Calu3 (cell line): ENCODE measurements at regions not wholly inside any gene's neighbourhood (a gene's known extent, or its start where the extent isn't known, plus 50 kb on each side); places are given as distances from the start of the nearest gene placed in this dataset.

Experiments
- BruUV-seq: library from RNA; stranded (reverse); fragments of 400-500 nt; replicated peaks from 2 replicates; lab custom pipeline; 2021; lab: Mats Ljungman, UMichigan
- CTCF ChIA-PET: fragments of 300-600 bp; sonication (Branson Sonifier 250); formaldehyde crosslinking; loops from one replicate; lab custom pipeline; 2022; ENCODE audit warnings: antibody characterized with exemption; lab: Charles Lee
- DNase-seq: peaks from one replicate; pipeline ENCODE4 v3.0.0; 2022
- H3K27ac Mint-ChIP-seq: one replicate; pipeline ENCODE4 v1.8.0; 2022; ENCODE audit warnings: mixed read lengths; ENCODE audit not compliant: unreplicated experiment
- H3K27me3 Mint-ChIP-seq: one replicate; pipeline ENCODE4 v1.8.0; 2022; ENCODE audit warnings: mixed read lengths; ENCODE audit not compliant: unreplicated experiment
- H3K36me3 Mint-ChIP-seq: one replicate; pipeline ENCODE4 v1.8.0; 2022; ENCODE audit warnings: mild to moderate bottlenecking, moderate library complexity, mixed read lengths; ENCODE audit not compliant: insufficient read depth, unreplicated experiment
- H3K4me1 Mint-ChIP-seq: one replicate; pipeline ENCODE4 v1.8.0; 2022; ENCODE audit warnings: mild to moderate bottlenecking, low read depth, mixed read lengths; ENCODE audit not compliant: unreplicated experiment
- H3K4me3 Mint-ChIP-seq: one replicate; pipeline ENCODE4 v1.8.0; 2022; ENCODE audit warnings: mild to moderate bottlenecking, low read depth, moderate library complexity, mixed read lengths; ENCODE audit not compliant: unreplicated experiment
- H3K9me3 Mint-ChIP-seq: one replicate; pipeline ENCODE4 v1.8.0; 2022; ENCODE audit warnings: low read depth, mixed read lengths; ENCODE audit not compliant: unreplicated experiment
- CTCF ChIP-seq: fragments of 200-600 bp; IDR thresholded peaks from one replicate; pipeline ENCODE4 v1.8.0; 2022; ENCODE audit warnings: antibody characterized with exemption; ENCODE audit not compliant: unreplicated experiment
- intact Hi-C: fragments of 100-400 bp; cut with micrococcal nuclease; formaldehyde crosslinking; loops from one replicate; pipeline ENCODE4 v1.10.0; 2022; ENCODE audit not compliant: unreplicated experiment

GRCh38 chr18:1392865-1393734 is 488.4 kb downstream of the ADCYAP1 start:
- no TSS peak for BruUV-seq
- intact Hi-C loops, result no loop called here
- no peak overlapping the region for H3K27ac Mint-ChIP-seq
- H3K4me1 Mint-ChIP-seq, result no peaks in the 10 kb centered on the region
- no peak for TF ChIP-seq CTCF
- CTCF ChIA-PET, result interaction anchor here (0.6 kb wide), 1 partner anchor 23 kb away, joined by 3 read pairs; no protein-coding TSS in a partner anchor
- peaks cover 3% of the 10 kb centered on the region for H3K9me3 Mint-ChIP-seq
- no peaks in the 10 kb centered on the region for H3K36me3 Mint-ChIP-seq
- DNase-seq, result no peak
- H3K27me3 Mint-ChIP-seq, result peaks cover 14% of the 10 kb centered on the region
- H3K4me3 Mint-ChIP-seq, result no peak overlapping the region

GRCh38 chr18:1393929-1394328 is 489.3 kb downstream of the ADCYAP1 start:
- CTCF ChIA-PET, result no interaction called here
- Mint-ChIP-seq H3K4me1 (no peaks in the 10 kb centered on the region), H3K27me3 (peaks cover 14% of the 10 kb centered on the region), H3K27ac (no peak overlapping the region), H3K4me3 (no peak overlapping the region), H3K36me3 (no peaks in the 10 kb centered on the region), H3K9me3 (peaks cover 5% of the 10 kb centered on the region)
- intact Hi-C loops, result no loop called here
- no peak for TF ChIP-seq CTCF
- no TSS peak for BruUV-seq
- no peak for DNase-seq

GRCh38 chr18:1394426-1394825 is 489.8 kb downstream of the ADCYAP1 start:
- no peak overlapping the region for H3K27ac Mint-ChIP-seq
- no peak overlapping the region for H3K4me3 Mint-ChIP-seq
- no peaks in the 10 kb centered on the region for H3K4me1 Mint-ChIP-seq
- no peak for TF ChIP-seq CTCF
- H3K27me3 Mint-ChIP-seq, result peaks cover 14% of the 10 kb centered on the region
- CTCF ChIA-PET, result no interaction called here
- H3K9me3 Mint-ChIP-seq, result peaks cover 3% of the 10 kb centered on the region
- H3K36me3 Mint-ChIP-seq, result no peaks in the 10 kb centered on the region
- no TSS peak for BruUV-seq
- intact Hi-C loops, result no loop called here
- no peak for DNase-seq

GRCh38 chr18:1394966-1395365 is 490.3 kb downstream of the ADCYAP1 start:
- H3K27me3 Mint-ChIP-seq, result peaks cover 14% of the 10 kb centered on the region
- intact Hi-C loops, result no loop called here
- no peaks in the 10 kb centered on the region for H3K4me1 Mint-ChIP-seq
- CTCF ChIA-PET, result no interaction called here
- no peak overlapping the region for H3K27ac Mint-ChIP-seq
- DNase-seq, result no peak
- no peak overlapping the region for H3K4me3 Mint-ChIP-seq
- no peaks in the 10 kb centered on the region for H3K36me3 Mint-ChIP-seq
- BruUV-seq, result no TSS peak
- no peak for TF ChIP-seq CTCF
- H3K9me3 Mint-ChIP-seq, result peaks cover 3% of the 10 kb centered on the region
